ENCODE measurements at regions not wholly inside any gene's neighbourhood (a gene's known extent, or its start where the extent isn't known, plus 50 kb on each side); places are given as distances from the start of the nearest gene placed in this dataset.

- Histone ChIP-seq H3K36me3 (ENCODE audit: control insufficient read depth, insufficient read depth, low read length) (no peaks in the 10 kb centered on the region), H3K9me3 (ENCODE audit: control insufficient read depth, low read depth, low read length) (no peaks in the 10 kb centered on the region)
- no CpG with 5 or more reads among the region's 4 CpGs for WGBS (ENCODE audit: insufficient coverage, low lambda C conversion rate)
These were observed 109.5 kb upstream of the SSTR4 start for GRCh38 chr20:22925613-22925983.

GRCh38 chr20:22927537-22927936 is 107.6 kb upstream of the SSTR4 start:
- Histone ChIP-seq H3K4me1 (ENCODE audit: control insufficient read depth, insufficient read depth, low read length) (no peaks in the 10 kb centered on the region), H3K27me3 (ENCODE audit: control insufficient read depth, insufficient read depth, low read length) (no peaks in the 10 kb centered on the region), H3K36me3 (ENCODE audit: control insufficient read depth, insufficient read depth, low read length) (no peaks in the 10 kb centered on the region), H3K9me3 (ENCODE audit: control insufficient read depth, low read depth, low read length) (no peaks in the 10 kb centered on the region), H3K4me3 (ENCODE audit: low read length) (no peak overlapping the region), H3K27ac (ENCODE audit: low read length) (no peak overlapping the region)
- DNase-seq: no peak
- WGBS (ENCODE audit: insufficient coverage, low lambda C conversion rate): no CpG with 5 or more reads among the region's 3 CpGs

More at GRCh38 chr20:22925613-22925983, 109.5 kb upstream of the SSTR4 start:
- DNase-seq: no peak
- Histone ChIP-seq H3K27ac (ENCODE audit: low read length) (no peak overlapping the region), H3K4me1 (ENCODE audit: control insufficient read depth, insufficient read depth, low read length) (no peaks in the 10 kb centered on the region), H3K4me3 (ENCODE audit: low read length) (no peak overlapping the region), H3K27me3 (ENCODE audit: control insufficient read depth, insufficient read depth, low read length) (no peaks in the 10 kb centered on the region)

GRCh38 chr20:22928679-22929078 is 106.4 kb upstream of the SSTR4 start:
- H3K4me1 ChIP-seq (ENCODE audit: control insufficient read depth, insufficient read depth, low read length): no peaks in the 10 kb centered on the region
- no peaks in the 10 kb centered on the region for H3K36me3 ChIP-seq (ENCODE audit: control insufficient read depth, insufficient read depth, low read length)
- H3K9me3 ChIP-seq (ENCODE audit: control insufficient read depth, low read depth, low read length): no peaks in the 10 kb centered on the region
- no peak overlapping the region for H3K27ac ChIP-seq (ENCODE audit: low read length)
- no peak overlapping the region for H3K4me3 ChIP-seq (ENCODE audit: low read length)
- 52% methylated on average over 6 of the region's 7 CpGs for WGBS (ENCODE audit: insufficient coverage, low lambda C conversion rate)
- no peaks in the 10 kb centered on the region for H3K27me3 ChIP-seq (ENCODE audit: control insufficient read depth, insufficient read depth, low read length)
- no peak for DNase-seq

- Histone ChIP-seq H3K36me3 (ENCODE audit: control insufficient read depth, insufficient read depth, low read length) (no peaks in the 10 kb centered on the region), H3K4me3 (ENCODE audit: low read length) (no peak overlapping the region), H3K27me3 (ENCODE audit: control insufficient read depth, insufficient read depth, low read length) (no peaks in the 10 kb centered on the region), H3K9me3 (ENCODE audit: control insufficient read depth, low read depth, low read length) (no peaks in the 10 kb centered on the region), H3K4me1 (ENCODE audit: control insufficient read depth, insufficient read depth, low read length) (no peaks in the 10 kb centered on the region), H3K27ac (ENCODE audit: low read length) (no peak overlapping the region)
- no peak for DNase-seq
- WGBS (ENCODE audit: insufficient coverage, low lambda C conversion rate): 100% methylated on average over 1 of the region's 2 CpGs
These were observed 105.5 kb upstream of the SSTR4 start for GRCh38 chr20:22929661-22930060.

GRCh38 chr20:22931653-22932608 is 103.2 kb upstream of the SSTR4 start:
- Histone ChIP-seq H3K36me3 (ENCODE audit: control insufficient read depth, insufficient read depth, low read length) (no peaks in the 10 kb centered on the region), H3K9me3 (ENCODE audit: control insufficient read depth, low read depth, low read length) (no peaks in the 10 kb centered on the region), H3K4me3 (ENCODE audit: low read length) (no peak overlapping the region), H3K27me3 (ENCODE audit: control insufficient read depth, insufficient read depth, low read length) (no peaks in the 10 kb centered on the region), H3K27ac (ENCODE audit: low read length) (no peak overlapping the region), H3K4me1 (ENCODE audit: control insufficient read depth, insufficient read depth, low read length) (no peaks in the 10 kb centered on the region)
- 80% methylated on average over 2 of the region's 7 CpGs for WGBS (ENCODE audit: insufficient coverage, low lambda C conversion rate)
- DNase-seq: no peak

GRCh38 chr20:22939181-22939580 is 95.9 kb upstream of the SSTR4 start:
- H3K9me3 ChIP-seq (ENCODE audit: control insufficient read depth, low read depth, low read length): no peaks in the 10 kb centered on the region
- no peak for DNase-seq
- H3K4me1 ChIP-seq (ENCODE audit: control insufficient read depth, insufficient read depth, low read length): no peaks in the 10 kb centered on the region
- H3K36me3 ChIP-seq (ENCODE audit: control insufficient read depth, insufficient read depth, low read length): no peaks in the 10 kb centered on the region
- H3K27me3 ChIP-seq (ENCODE audit: control insufficient read depth, insufficient read depth, low read length): no peaks in the 10 kb centered on the region
- no peak overlapping the region for H3K27ac ChIP-seq (ENCODE audit: low read length)
- no peak overlapping the region for H3K4me3 ChIP-seq (ENCODE audit: low read length)
- whole genome bisulfite sequencing (ENCODE audit: insufficient coverage, low lambda C conversion rate): no CpG with 5 or more reads among the region's 3 CpGs

- no peaks in the 10 kb centered on the region for H3K27me3 ChIP-seq (ENCODE audit: control insufficient read depth, insufficient read depth, low read length)
- no CpG with 5 or more reads among the region's 4 CpGs for WGBS (ENCODE audit: insufficient coverage, low lambda C conversion rate)
- H3K4me3 ChIP-seq (ENCODE audit: low read length): no peak overlapping the region
These were observed 94.8 kb upstream of the SSTR4 start for GRCh38 chr20:22940350-22940749.

GRCh38 chr20:22941550-22941949 is 93.6 kb upstream of the SSTR4 start:
- Histone ChIP-seq H3K27me3 (ENCODE audit: control insufficient read depth, insufficient read depth, low read length) (no peaks in the 10 kb centered on the region), H3K36me3 (ENCODE audit: control insufficient read depth, insufficient read depth, low read length) (no peaks in the 10 kb centered on the region), H3K4me3 (ENCODE audit: low read length) (no peak overlapping the region), H3K4me1 (ENCODE audit: control insufficient read depth, insufficient read depth, low read length) (no peaks in the 10 kb centered on the region), H3K9me3 (ENCODE audit: control insufficient read depth, low read depth, low read length) (no peaks in the 10 kb centered on the region), H3K27ac (ENCODE audit: low read length) (no peak overlapping the region)
- WGBS (ENCODE audit: insufficient coverage, low lambda C conversion rate): 80% methylated on average over 1 of the region's 5 CpGs
- DNase-seq: no peak

More at GRCh38 chr20:22940350-22940749, 94.8 kb upstream of the SSTR4 start:
- no peak for DNase-seq
- Histone ChIP-seq H3K36me3 (ENCODE audit: control insufficient read depth, insufficient read depth, low read length) (no peaks in the 10 kb centered on the region), H3K9me3 (ENCODE audit: control insufficient read depth, low read depth, low read length) (no peaks in the 10 kb centered on the region), H3K27ac (ENCODE audit: low read length) (no peak overlapping the region), H3K4me1 (ENCODE audit: control insufficient read depth, insufficient read depth, low read length) (no peaks in the 10 kb centered on the region)

GRCh38 chr20:22942742-22943141 is 92.4 kb upstream of the SSTR4 start:
- Histone ChIP-seq H3K36me3 (ENCODE audit: control insufficient read depth, insufficient read depth, low read length) (no peaks in the 10 kb centered on the region), H3K4me1 (ENCODE audit: control insufficient read depth, insufficient read depth, low read length) (no peaks in the 10 kb centered on the region), H3K4me3 (ENCODE audit: low read length) (no peak overlapping the region), H3K27me3 (ENCODE audit: control insufficient read depth, insufficient read depth, low read length) (no peaks in the 10 kb centered on the region), H3K27ac (ENCODE audit: low read length) (no peak overlapping the region), H3K9me3 (ENCODE audit: control insufficient read depth, low read depth, low read length) (no peaks in the 10 kb centered on the region)
- DNase-seq: no peak
- WGBS (ENCODE audit: insufficient coverage, low lambda C conversion rate): 83% methylated on average over 1 of the region's 2 CpGs

- Histone ChIP-seq H3K4me1 (ENCODE audit: control insufficient read depth, insufficient read depth, low read length) (no peaks in the 10 kb centered on the region), H3K27me3 (ENCODE audit: control insufficient read depth, insufficient read depth, low read length) (no peaks in the 10 kb centered on the region), H3K27ac (ENCODE audit: low read length) (no peak overlapping the region), H3K4me3 (ENCODE audit: low read length) (no peak overlapping the region), H3K36me3 (ENCODE audit: control insufficient read depth, insufficient read depth, low read length) (no peaks in the 10 kb centered on the region), H3K9me3 (ENCODE audit: control insufficient read depth, low read depth, low read length) (no peaks in the 10 kb centered on the region)
- DNase-seq: no peak
- 100% methylated on average over 1 of the region's 4 CpGs for WGBS (ENCODE audit: insufficient coverage, low lambda C conversion rate)
These were observed 91.0 kb upstream of the SSTR4 start for GRCh38 chr20:22944062-22944461.

- no peak for DNase-seq
- H3K4me3 ChIP-seq (ENCODE audit: low read length): no peak overlapping the region
- H3K27me3 ChIP-seq (ENCODE audit: control insufficient read depth, insufficient read depth, low read length): no peaks in the 10 kb centered on the region
- H3K9me3 ChIP-seq (ENCODE audit: control insufficient read depth, low read depth, low read length): no peaks in the 10 kb centered on the region
- no peak overlapping the region for H3K27ac ChIP-seq (ENCODE audit: low read length)
- H3K36me3 ChIP-seq (ENCODE audit: control insufficient read depth, insufficient read depth, low read length): no peaks in the 10 kb centered on the region
- no peaks in the 10 kb centered on the region for H3K4me1 ChIP-seq (ENCODE audit: control insufficient read depth, insufficient read depth, low read length)
- no CpG with 5 or more reads among the region's 6 CpGs for WGBS (ENCODE audit: insufficient coverage, low lambda C conversion rate)
These were observed 90.2 kb upstream of the SSTR4 start for GRCh38 chr20:22944936-22945335.
